ENCODE measurements at regions not wholly inside any gene's neighbourhood (a gene's known extent, or its start where the extent isn't known, plus 50 kb on each side); places are given as distances from the start of the nearest gene placed in this dataset.
A peak's percentile ranks its signal among the peaks of the same experiment; 100 is the strongest.

DNA sequence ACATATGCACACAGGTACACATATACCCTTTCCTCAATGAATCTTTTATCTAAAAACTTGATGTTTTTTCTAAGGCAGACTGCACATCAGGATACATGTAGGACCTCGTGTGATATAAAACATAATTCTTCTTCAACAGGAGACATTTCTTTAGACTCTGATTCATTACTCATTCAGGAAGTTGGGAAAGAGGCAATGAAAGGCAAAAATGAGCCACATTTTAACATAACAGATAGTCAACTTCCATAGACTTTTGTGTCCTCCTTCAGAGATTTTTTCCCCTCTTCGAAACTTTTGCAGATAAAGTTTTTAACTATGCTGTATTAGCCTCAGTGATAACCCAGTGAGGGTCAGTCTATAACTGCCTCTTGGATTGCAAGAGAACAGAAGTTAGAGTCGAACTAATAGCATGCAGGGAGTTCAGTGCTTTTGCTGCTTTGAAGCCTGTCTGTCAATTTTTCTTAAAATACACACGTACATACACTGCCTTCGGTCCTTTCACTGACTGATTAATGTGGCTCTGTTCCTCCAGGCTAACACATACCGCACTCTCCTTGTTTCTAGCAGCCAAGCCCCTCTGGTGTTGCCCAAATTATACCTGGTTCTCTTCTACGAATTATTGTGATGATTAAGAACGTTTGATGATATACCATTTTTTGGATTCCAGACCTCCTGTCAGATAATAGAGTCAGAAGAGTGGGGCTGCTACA, 562.5 kb upstream of the MAP3K7 start:
- peak; percentile 41 for DNase-seq

DNA sequence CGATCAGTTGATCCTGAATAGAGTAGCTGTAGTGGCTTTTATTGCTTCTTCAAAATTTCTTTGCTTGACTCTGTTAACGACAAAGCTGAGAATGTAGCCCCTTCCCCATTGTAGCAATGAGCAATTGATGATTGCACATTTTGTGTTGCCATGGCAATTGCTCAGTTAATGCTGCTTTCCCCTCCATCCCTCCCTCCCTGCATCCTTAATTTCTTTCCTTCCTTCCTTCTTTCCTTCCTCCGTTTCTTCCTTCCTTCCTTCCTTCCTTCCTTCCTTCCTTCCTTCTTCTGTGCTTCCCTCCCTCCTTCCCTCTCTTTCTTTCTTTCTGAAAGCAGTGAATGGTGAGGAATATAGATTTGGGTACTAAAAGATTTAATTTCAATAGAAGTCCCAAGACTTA, 557.3 kb upstream of the MAP3K7 start:
- no peak for DNase-seq

DNA sequence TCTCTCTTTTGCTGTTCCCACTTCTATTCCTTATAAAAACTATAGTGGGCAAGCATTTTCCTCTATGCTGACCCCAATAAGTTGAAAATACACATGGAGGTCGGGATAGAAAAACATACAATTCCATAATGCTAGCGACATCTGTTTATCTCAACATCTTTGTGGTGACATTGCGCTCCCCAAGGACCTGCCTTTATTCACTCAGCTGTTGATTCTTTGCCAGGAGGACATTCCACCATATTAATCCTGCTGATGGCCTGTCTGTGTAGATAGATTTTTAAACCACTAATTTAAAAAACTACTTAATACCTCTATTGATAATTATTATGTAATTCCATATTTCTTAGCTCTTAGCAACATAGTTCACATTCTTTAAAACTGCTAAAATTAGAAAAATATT, 555.3 kb upstream of the MAP3K7 start:
- DNase-seq: peak; percentile 1

DNA sequence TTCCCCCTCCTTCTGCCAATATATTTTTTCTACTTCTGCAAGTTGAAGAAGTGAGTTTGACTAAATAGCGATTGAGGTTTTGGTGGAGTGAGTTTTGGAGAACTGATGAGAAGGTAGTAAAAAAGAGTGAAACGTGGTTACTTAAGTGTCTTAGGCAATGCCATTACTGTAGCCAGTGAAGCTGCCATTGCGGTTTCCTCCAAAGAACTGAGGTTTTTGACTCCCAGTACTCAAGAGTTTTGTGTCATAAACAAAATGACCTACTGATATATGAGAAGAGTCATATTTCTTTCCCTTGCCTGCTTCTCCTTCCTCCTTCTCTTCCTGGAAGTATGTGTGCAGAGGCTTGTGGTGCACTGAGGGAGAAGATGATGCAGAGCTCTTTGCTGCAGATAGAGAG, 554.5 kb upstream of the MAP3K7 start:
- no peak for DNase-seq

DNA sequence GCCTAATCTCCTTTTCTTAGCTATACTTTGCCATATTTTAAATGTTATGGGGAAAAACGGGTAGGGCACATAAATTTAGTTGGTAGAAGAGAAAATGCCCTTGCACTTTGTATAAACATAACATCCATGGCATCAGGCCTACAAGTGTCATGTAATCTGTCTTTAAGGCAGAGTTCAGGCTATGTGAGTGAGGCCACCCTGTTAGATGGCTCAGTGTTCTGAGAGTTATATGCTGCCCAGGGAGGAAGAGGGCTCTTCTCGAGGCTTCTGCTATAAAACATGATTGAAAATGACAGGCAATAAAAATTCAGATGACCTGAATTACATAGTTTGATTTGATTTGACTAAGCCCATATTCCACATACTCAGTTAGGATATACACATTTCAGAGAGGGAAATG, 553.6 kb upstream of the MAP3K7 start:
- no peak for DNase-seq

DNA sequence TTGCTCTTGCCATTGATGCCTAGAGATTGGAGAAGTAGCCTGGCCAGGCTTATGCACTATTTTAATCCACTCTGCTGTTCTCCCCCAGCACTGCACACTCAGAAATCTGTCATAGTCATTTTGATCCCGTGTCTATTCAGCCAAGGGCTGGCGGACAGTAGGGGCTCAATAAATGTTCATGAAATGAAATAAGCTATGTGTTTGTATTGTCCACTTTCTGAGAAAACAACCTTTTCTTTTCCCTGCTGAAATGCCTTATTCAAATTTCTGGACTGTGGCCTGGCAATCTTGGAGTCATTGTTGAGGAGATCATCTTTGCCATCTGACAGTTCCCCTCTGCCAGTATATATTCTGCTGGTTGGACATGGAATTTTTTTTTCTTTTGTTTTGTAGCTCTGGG, 550.4 kb upstream of the MAP3K7 start:
- DNase-seq: no peak

DNA sequence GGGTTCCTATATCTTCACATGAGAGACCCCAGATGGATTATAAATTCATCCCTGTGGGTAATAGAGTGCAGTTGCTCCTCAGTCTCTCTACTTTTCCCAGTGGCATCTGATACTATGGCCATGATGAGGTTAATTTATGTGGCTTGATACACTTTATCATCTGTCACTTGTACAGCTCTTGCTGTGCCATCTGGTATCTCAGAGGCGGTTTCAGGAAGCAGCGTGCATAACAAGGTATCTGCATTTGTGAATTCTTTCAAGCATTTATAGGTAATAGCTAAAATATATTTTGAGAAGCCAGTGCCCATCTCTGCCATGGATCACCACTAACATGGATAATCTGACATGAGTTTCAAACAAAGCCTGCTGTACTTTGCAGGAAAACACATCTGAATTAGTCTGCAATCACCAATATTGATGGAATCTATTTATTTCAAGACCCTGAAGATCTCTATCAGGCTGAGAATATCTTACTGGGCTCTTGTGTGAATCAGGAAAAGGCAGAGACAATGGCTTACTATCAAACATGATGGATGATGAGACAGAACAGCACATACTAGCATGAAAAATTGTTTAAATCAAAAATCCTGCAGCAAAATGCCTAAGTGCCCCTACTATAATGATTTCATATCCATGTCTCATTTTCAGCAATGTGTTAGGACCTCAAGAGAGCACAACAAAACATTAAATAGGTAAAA, 548.7 kb upstream of the MAP3K7 start:
- DNase-seq: no peak

DNA sequence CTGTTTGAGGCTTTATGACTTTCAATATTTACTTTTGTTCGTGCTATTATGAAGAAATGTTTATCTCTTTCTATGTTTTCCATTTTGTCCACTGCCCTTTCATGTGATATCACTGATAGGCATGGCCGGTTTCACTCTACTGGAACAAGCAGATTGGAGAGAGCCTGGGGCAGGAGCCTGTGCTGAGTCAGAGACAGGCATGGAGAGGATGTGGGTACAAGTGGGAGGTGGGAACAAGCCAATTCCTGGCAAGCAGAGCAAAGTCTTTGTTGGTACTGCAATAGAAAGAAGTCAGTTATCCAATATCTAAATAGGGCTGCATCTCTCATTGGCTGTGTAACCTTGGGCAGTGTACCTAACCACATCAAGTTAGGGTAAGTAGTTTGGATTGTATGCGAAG, 545.6 kb upstream of the MAP3K7 start:
- no peak for DNase-seq

DNA sequence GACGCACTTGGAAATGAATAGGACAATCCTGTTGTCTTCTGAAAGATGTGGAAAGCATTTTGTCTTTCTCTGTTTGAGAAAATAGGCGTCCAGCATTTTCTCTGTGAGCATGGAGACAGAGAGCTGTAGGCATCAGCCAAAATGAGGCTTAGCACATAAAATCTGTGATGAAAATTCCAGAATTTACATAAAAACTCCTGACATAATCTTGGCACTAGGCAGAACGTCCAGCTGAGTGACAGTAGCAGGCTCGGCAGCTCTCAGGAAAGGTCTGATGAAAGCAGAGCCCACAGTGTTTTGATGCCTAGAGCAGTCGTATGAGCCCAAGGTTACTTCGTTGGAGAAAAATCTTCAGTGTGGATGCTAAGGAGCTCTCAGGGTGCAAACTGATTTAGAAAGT, 543.3 kb upstream of the MAP3K7 start:
- no peak for DNase-seq

DNA sequence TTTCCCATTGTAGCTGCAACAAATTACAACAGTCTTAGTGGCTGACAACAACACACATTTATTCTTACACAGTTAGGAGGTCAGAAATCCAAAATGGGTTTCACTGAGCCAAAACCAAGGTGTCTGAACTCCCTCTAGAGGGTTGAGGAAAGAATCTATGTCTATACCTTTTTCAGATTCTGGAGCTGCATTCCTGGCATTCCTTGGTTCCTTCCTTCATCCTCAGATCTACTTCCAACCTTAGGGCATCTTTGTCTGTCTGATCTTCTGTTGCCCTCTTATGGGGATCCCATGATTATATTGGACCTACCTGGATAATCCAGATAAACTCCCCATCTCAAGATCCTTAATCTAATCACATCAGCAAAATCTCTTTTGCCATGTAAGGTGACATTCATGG, 540.9 kb upstream of the MAP3K7 start:
- no peak for DNase-seq

DNA sequence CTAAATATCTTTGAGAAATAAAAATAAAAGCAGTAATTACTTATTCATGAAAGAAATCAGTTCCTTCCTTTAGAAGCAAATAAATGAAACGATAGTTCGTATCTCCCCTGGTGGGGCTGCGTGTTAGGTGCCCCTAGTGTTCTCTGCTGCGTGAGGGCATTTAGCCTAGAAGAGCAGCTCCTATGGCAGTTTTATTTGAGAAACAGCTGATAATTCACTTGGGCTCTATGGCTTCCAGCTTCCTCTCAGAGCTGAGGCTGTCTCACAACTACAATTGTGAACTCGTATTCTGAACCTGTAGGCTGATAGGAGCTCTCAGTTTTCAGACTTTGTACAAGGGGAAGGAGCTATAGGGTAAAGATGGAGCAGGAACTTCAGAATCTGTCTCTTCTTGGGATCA, 540.0 kb upstream of the MAP3K7 start:
- no peak for DNase-seq

DNA sequence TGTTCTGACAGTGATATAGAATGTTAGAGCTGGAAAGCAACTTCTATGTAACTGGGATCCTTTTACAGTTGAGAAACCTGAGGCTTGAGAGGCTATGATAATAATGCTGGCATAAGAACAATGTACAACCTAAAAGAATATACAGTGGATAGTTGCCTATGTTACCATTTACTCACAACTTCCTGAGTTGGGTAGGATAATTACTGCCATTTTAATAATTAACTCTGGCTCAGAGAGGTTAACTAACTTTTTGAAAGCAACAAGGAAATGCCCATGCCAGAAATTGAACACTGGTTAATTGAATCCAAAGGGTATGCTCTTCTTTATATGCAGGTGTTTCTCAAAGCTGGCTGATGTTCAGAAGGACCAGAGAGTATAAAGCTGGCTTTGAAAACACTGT, 530.7 kb upstream of the MAP3K7 start:
- no peak for DNase-seq

DNA sequence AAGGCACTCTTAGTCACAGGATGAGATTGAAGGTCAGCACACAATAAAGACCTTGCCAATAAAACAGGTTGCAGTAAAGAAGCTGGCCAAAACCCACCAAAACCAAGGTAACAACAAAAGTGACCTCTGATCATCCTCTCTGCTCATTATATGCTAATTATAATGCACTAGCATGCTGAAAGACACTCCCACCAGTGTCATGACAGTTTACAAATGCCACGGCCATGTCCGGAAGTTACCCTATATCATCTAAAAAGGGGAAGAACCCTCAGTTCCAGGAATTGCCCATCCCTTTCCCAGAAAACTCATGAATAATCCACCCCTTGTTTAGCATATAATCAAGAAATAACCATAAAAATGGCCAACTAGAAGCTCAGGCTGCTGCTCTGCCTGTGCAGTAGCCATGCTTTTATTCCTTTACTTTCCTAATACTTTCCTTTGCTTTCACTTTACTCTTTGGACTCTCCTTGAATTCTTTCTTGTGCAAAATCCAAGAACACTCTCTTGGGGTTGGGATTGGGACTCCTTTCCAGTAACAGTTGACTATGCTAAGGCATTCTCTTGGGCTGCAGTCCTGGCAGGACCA, 527.3 kb upstream of the MAP3K7 start:
- DNase-seq: no peak

DNA sequence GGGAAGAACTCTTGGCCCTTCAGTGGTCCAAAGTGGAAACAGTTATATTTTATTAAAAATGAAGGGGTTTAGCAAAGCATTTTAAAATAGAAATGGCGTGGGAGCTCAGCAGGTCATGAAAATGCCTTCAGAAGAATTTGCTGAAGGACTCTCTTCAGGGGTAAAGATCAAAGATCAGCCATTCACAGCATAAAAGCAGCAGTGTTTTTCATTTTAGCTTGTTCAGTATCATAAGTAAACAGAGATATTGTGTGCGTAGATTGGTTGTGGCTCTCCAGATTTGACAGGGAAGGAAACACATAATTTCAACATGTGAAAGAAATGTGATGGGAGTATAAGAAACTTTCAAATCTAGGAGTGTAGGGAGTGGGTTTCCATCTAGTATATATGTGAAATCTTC, 519.2 kb upstream of the MAP3K7 start:
- no peak for DNase-seq

DNA sequence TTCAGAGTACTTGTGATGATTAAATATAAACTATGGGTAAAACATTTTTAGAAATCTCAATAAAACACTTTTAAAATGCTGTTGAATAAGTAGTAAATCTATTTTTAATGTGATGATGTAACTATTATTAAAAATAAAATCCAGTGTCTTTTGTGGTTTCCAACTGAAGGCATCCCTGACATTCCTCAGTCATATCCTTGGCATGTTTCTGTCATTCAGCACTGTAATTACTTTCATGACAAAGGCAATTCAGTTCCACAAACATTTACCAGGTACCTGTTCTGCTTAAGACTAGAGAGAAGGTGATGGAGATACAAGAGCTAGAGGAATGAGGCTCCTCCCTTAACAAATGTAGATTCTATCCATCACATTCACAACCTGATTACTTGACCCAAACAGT, 518.7 kb upstream of the MAP3K7 start:
- no peak for DNase-seq

DNA sequence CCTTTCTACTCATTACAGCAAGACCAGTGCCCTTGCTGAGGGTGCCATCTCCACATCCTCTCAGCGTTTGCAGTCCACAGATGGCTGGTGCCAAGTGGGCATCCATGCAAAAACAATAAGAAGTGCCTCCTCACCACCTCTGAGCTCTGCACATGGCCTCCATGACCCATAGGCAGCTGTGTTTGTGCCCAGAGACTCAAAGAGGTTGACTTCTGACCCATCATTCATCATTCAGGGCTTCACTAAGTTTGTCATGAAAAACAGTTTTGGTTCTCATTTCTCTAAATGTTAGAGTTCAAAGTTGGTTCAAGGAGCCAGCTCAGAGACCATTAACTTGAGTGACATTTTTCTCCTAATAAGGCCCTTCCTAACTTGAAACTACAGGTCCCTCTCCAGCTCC, 512.6 kb upstream of the MAP3K7 start:
- no peak for DNase-seq

DNA sequence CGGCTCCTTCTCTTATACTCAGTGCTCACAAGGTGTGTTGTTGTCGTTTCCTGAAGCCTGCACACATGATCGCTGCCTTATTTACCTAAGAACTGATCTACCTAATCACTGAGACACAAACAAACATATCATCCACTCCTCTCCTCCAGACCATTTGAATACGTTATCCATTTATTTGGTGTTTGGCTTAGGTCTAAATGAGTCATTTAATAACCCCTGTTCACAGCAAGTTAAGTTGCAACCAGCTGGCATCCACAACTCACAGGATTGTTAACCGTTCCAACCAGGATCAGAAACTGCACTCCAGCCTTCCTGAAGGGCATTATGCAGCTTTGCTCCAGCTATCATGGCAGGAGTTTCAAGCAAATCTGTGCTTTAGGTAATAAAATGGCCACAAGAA, 511.1 kb upstream of the MAP3K7 start:
- DNase-seq: no peak

DNA sequence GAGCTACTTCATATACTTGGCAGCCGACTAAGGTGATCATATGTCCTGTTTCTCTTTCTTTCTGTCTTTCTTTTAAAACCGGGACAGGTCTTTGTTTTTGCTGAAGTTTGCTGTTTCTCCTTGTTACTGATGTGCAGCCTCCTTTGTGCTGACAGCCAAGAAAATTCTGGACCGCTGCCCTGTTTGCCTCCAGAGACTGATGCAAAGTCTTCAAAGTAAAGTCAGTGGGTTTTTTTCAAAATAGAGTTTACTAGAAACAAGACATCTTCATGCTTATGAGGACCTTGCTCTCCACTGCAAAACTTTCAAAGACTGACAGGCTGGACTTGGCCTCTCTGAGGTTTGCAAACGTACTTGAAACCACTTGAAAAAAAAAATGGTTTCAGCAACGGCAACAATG, 510.5 kb upstream of the MAP3K7 start:
- peak; percentile 20 for DNase-seq

DNA sequence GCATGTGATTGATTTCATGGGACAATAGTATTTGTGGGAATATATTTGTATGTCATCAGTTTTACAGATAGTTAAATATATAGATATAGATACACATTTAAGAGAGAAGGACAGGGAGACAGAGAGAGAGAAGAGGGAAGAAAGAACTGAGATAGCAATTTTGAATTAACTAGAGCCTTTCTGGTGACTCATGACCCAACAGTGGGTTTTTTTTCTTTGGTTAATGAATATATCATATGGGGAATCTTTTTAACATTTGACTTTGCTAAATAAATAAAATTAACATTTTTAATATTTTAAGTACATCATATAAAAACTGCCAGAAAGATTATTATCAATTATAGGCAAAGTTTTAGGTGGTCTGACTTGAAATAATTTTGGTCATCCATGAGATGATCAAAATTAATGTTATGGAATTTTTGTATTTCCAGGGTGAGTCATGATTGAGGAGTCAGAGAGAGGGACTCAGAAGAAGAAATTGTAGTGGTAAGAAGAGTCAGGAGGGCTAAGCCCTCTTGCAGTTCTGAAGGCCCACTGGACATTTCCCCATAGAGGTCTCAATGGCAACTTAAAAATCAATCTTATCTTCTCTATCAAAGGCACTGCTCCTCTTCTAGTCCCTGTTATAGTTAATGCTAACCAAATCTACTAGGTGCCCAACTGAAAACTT, 508.1 kb upstream of the MAP3K7 start:
- peak; percentile 28 for DNase-seq

DNA sequence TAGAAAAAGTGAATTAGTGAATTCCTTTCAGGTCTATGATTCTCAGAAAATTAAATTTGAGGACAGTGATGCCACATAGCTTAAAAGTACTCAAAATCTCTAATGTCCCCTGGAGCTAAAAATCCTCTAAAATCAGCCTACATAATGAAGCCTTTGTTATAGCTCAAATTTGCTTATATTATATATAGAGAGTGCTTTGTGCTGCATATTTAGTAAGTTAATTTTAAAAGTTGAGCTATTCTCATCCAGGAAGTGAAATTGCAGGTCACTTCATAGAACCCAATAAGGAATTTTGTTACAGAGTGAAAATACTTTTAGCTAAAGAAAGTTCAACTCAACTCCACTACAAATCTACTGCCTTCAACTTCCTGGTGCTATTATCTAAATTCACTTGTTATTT, 507.5 kb upstream of the MAP3K7 start:
- DNase-seq: no peak

DNA sequence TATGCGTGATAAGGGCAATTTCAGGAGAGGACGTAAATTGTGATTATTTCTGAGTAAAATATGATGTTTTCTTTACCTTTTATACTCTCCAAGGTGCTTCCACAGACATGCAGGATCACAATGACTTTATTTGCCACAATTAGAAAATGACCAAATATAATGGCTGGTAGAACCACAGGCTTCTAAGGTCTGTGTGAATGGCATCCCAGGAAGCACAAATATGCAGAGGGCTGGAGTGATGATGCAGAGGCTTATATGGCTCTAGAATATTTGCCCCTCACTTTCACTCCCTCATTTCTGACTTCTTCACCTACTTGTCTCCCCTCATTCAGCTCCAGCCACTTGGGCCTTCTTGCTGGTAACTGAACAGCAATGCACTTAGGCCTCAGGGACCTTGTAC, 502.1 kb upstream of the MAP3K7 start:
- DNase-seq: no peak

DNA sequence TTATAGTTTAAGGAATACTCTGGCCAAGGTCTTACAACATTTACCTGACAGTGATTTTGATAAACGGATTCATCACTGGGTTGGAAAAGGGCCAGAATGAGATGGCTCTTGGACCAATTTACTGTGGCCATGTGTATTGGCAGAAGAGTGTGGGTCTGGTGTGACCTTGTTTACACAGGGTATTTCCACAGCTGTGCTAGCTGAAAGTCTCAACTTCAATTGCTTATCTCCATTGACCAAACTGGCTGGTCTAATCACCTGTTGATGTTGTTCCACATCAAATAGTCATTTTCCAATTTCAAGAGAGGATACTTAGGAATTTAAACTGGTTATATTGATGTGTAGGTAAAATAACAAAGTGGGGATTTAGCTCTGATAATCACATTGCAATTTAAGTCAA, 501.6 kb upstream of the MAP3K7 start:
- no peak for DNase-seq

DNA sequence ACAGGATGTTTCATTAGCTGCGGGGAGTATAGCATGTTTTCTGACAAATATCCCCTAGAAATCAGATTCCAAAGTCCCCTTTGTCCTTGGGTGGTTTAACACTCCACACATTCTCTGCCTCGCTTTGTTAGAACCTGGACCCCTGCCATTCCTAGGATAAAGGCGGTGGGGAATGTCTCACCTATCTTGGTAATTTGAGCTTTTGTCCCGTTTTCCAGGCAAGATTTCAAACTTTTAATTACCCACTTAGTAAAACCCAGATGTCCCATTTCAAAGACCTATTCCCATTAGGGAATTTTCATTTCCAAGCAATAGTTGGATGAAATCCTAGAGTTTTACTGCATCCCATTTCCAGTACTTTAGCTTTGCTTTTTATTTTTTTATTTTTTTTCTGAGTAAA, 501.0 kb upstream of the MAP3K7 start:
- no peak for DNase-seq

DNA sequence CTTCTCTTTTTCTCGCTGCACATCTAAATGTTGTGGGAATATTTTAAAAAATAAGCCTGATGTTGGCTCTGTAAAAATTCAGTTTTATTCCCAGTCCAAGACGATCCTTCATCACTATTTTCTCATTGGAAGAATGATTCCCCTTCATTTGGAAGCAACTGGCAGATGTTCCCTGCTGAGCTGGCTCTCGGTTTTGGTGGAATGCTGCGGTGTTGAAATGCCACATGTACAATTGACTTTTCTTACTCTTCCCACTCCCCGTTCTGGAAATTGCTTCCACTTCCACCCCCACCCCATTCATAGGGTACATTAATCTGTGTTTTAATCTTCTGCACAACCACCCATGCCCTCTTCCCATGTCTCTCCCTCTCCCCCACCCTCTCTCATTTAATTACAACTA, 496.3 kb upstream of the MAP3K7 start:
- peak; percentile 59 for DNase-seq

Measured in fibroblast of skin of right biceps (primary cell).